HG03442 (cell line): ENCODE measurements at regions not wholly inside any gene's neighbourhood (a gene's known extent, or its start where the extent isn't known, plus 50 kb on each side); places are given as distances from the start of the nearest gene placed in this dataset.

ENCODE experiments used
- ATAC-seq: cut with Tn5 transposase; IDR thresholded peaks from one replicate; pipeline ENCODE4 v1.9.1; 2021; ENCODE audit warnings: mild to moderate bottlenecking, moderate library complexity; ENCODE audit not compliant: unreplicated experiment

DNA sequence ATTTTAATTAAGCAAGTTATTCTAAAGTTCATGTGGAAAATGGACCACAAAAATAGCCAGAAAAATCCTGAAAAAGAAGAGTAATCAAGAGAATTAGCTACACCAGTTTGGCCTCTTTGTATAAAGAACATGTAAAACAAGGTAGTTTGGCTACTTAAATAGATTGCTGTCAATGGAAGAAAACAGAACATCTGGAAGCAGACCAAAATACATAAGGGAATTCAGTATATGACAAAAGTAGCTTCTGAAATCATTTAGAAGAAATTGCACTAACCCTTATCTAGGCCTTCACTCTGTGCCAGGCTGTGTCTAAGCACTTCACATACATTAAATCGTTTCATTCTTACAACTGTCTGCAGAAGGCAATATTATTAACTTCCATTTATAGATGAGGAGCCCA lies 156.6 kb downstream of the PRDM6 start:
- no peak for ATAC-seq

DNA sequence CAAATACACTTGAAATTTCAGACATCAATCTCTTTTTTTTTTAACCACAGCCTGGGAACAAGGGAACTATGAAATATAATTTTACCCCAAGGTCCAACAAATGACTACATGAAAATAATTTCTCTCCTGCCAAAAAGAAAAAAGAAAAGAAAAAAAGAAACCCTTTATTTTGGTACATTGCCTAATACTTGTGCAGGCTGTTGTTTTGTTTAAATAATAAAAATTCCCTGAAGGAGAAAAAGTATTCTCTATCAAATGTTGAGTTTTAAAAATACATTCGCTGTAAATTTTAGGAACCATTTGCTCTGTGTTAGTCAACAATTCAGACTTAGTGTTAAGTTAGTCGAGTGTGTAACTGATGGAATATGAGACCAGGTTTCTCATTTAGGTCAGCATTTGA lies 155.4 kb downstream of the PRDM6 start:
- ATAC-seq: no peak
